ENCODE measurements at regions not wholly inside any gene's neighbourhood (a gene's known extent, or its start where the extent isn't known, plus 50 kb on each side); places are given as distances from the start of the nearest gene placed in this dataset.

GRCh38 chr14:76314521-76315034, 61.4 kb upstream of the ESRRB start:
- Histone ChIP-seq H3K9ac (ENCODE audit: low read depth, low read length) (no peak overlapping the region), H3K4me1 (ENCODE audit: insufficient read depth, low read length) (peaks cover 39% of the 10 kb centered on the region)

GRCh38 chr14:76320486-76320885, 55.5 kb upstream of the ESRRB start:
- H3K9me3 ChIP-seq (ENCODE audit: control insufficient read depth, insufficient read depth, low read length), result no peaks in the 10 kb centered on the region
- H3K9ac ChIP-seq (ENCODE audit: low read depth, low read length), result no peak overlapping the region
- H3K36me3 ChIP-seq (ENCODE audit: insufficient read depth, low read length), result no peaks in the 10 kb centered on the region
- 0 out of 2 replicates have a peak, but pooled peaks cover 11% of the 10 kb centered on the region for H3K4me1 ChIP-seq (ENCODE audit: insufficient read depth, low read length)

More at GRCh38 chr14:76314521-76315034, 61.4 kb upstream of the ESRRB start:
- H3K9me3 ChIP-seq (ENCODE audit: control insufficient read depth, insufficient read depth, low read length), result no peaks in the 10 kb centered on the region
- H3K36me3 ChIP-seq (ENCODE audit: insufficient read depth, low read length), result no peaks in the 10 kb centered on the region

- Histone ChIP-seq H3K4me1 (ENCODE audit: insufficient read depth, low read length) (0 out of 2 replicates have a peak, but pooled peaks cover 11% of the 10 kb centered on the region), H3K36me3 (ENCODE audit: insufficient read depth, low read length) (no peaks in the 10 kb centered on the region), H3K9ac (ENCODE audit: low read depth, low read length) (no peak overlapping the region), H3K9me3 (ENCODE audit: control insufficient read depth, insufficient read depth, low read length) (no peaks in the 10 kb centered on the region)
These were observed 55.0 kb upstream of the ESRRB start for GRCh38 chr14:76320975-76321374.

DNA sequence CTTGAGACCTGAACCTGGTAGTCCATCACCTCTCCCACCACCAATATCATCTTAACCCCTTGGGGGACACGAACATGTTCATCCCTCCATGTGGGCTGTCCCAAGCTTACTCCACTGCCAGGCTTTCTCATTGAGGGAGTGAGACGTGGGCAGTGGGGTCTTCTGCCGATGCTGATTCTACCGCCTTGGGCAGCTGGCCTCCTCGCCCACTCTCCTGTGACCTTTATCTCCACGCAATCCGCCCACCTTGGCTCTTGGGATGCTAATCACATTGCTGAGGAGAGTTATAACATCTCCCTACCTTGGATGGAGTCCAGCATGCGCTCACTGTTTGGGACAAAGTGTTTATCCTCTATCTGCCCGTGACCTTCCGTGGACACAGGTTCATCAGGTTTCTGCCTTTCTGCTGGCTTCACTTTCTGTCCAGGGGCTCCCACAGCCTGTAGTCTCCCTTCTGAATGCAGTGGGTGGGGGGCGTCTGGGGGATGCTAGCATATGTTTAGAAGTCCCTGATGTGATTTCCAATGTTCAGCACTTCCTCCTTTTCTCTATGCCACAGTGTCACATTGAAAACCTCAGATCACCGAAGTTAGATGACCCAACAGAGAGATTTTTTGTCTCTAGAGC, 53.2 kb upstream of the ESRRB start:
- H3K9ac ChIP-seq (ENCODE audit: low read depth, low read length), result no peak overlapping the region
- no peaks in the 10 kb centered on the region for H3K36me3 ChIP-seq (ENCODE audit: insufficient read depth, low read length)
- no peaks in the 10 kb centered on the region for H3K9me3 ChIP-seq (ENCODE audit: control insufficient read depth, insufficient read depth, low read length)
- no peaks in the 10 kb centered on the region for H3K4me1 ChIP-seq (ENCODE audit: insufficient read depth, low read length)

- peaks cover under 1% of the 10 kb centered on the region; the same call in 1 of the 2 replicates for H3K4me1 ChIP-seq (ENCODE audit: insufficient read depth, low read length)
- no peaks in the 10 kb centered on the region for H3K9me3 ChIP-seq (ENCODE audit: control insufficient read depth, insufficient read depth, low read length)
- H3K9ac ChIP-seq (ENCODE audit: low read depth, low read length), result no peak overlapping the region
- H3K36me3 ChIP-seq (ENCODE audit: insufficient read depth, low read length), result no peaks in the 10 kb centered on the region
These were observed 52.4 kb upstream of the ESRRB start for GRCh38 chr14:76323331-76324050.

DNA sequence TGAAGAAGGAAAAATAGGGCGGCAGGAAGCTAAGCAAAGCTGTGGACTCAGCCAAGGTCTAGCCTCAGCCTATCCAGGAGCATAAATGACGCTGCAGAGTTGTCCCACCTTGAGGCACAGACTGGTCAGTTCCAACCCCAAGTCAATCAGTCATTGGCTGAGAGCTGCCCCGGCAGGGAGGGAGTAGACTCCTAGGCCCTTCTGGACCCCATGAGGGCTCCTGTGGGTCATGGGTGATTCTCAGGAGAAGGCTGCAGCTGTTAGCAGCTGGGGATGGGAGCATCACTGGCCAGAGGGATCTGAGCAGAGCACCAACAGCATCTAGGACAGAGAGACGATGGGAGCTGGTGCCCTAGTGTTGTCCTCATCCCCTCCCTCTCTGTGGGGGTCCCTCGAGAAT, 51.8 kb upstream of the ESRRB start:
- Histone ChIP-seq H3K4me1 (ENCODE audit: insufficient read depth, low read length) (peaks cover 7% of the 10 kb centered on the region), H3K36me3 (ENCODE audit: insufficient read depth, low read length) (no peaks in the 10 kb centered on the region), H3K9ac (ENCODE audit: low read depth, low read length) (no peak overlapping the region), H3K9me3 (ENCODE audit: control insufficient read depth, insufficient read depth, low read length) (no peaks in the 10 kb centered on the region)

All from ES-I3 (cell line).